ENCODE measurements at regions not wholly inside any gene's neighbourhood (a gene's known extent, or its start where the extent isn't known, plus 50 kb on each side); places are given as distances from the start of the nearest gene placed in this dataset.

DNA sequence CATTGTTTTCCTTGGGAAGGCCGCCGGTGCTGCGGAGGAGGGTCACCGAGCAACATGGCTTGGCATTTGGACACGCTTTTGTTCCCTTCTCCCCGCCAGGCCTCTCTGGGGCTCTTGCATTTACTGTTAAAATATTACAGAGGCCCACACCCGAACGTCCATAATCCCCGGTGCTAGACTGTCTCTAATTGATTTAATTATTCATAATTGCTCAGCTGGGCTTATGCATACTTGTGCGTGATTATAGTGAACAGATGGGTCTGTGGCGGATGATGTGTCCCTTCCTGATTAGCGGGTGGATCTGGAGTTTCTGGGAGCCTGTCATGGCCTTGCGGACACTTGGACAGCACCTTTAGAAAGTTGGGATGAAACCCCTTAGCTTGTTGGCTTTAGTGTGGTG is 100.2 kb upstream of the MSX1 start:
- no peak for DNase-seq (ENCODE audit: low read depth, low spot score)
- dilution Hi-C loops (cut with MboI; ENCODE audit: extremely low pct_ligation_motif_present, low sequenced_read_pairs): no loop called here
- Histone ChIP-seq H3K9me1 (replicated peaks; ENCODE audit: control insufficient read depth, extremely low read depth, insufficient read depth, low read length) (no peaks in the 10 kb centered on the region), H3K27ac (ENCODE audit: insufficient read depth, low read depth, low read length) (no peak overlapping the region), H3K9me3 (replicated peaks; ENCODE audit: control insufficient read depth, insufficient read depth, low read length) (no peaks in the 10 kb centered on the region), H3K27me3 (ENCODE audit: control insufficient read depth in 2 of 2, insufficient read depth in 2 of 2, low read length in 2 of 2) (no peaks in the 10 kb centered on the region), H3K9ac (replicated peaks; ENCODE audit: extremely low read depth, insufficient read depth, low read length) (no peak overlapping the region), H3K36me3 (ENCODE audit: control insufficient read depth in 2 of 2, extremely low read depth in 1 of 2, insufficient read depth in 2 of 2, low read length in 2 of 2) (no peaks in the 10 kb centered on the region), H2AFZ (ENCODE audit: low read depth, low read length) (no peak overlapping the region), H3K79me2 (ENCODE audit: control insufficient read depth, insufficient read depth, low read length) (no peaks in the 10 kb centered on the region), H3K4me3 (replicated peaks in 1 of 3; ENCODE audit: insufficient read depth in 1 of 3, low read depth in 1 of 3, low read length in 3 of 3) (no peak overlapping the region), H3K4me1 (ENCODE audit: control insufficient read depth, extremely low read depth, insufficient read depth, low read length) (no peaks in the 10 kb centered on the region), H4K20me1 (replicated peaks; ENCODE audit: control insufficient read depth, extremely low read depth, insufficient read depth, low read length) (no peaks in the 10 kb centered on the region), H3K4me2 (ENCODE audit: insufficient read depth, low read length) (no peak overlapping the region)
- no TSS peak for BruUV-seq (replicated peaks)
- intact Hi-C loops (cut with micrococcal nuclease): no loop called here
- ChIA-PET POLR2A (no interaction called here), CTCF (interaction anchor here (0.8 to 1.2 kb wide), 3 partner anchors 33 to 121 kb away, joined by 3 read pairs; no protein-coding TSS in a partner anchor)
- no peak for FAIRE-seq
- TF ChIP-seq, protein P1, sequence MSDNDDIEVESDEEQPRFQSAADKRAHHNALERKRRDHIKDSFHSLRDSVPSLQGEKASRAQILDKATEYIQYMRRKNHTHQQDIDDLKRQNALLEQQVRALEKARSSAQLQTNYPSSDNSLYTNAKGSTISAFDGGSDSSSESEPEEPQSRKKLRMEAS (IDR thresholded peaks at IDR 0.05; ENCODE audit: insufficient read depth, insufficient read length): no peak
- TF ChIP-seq POLR2A (IDR thresholded peaks at IDR 0.05; ENCODE audit: low read depth, low read length) (no peak), GATA2 (IDR thresholded peaks at IDR 0.05; ENCODE audit: insufficient read depth, insufficient read length, low read depth, low read length) (no peak), MYC (IDR thresholded peaks at IDR 0.05; ENCODE audit: low read depth, low read length) (no peak), FOS (IDR thresholded peaks at IDR 0.05; ENCODE audit: borderline replicate concordance, insufficient read depth, low read length) (no peak), POLR2AphosphoS5 (IDR thresholded peaks at IDR 0.05; ENCODE audit: insufficient read depth, low read depth, low read length) (no peak), JUN (IDR thresholded peaks at IDR 0.05; ENCODE audit: borderline replicate concordance, insufficient read depth, insufficient read length, low read depth) (no peak), EZH2 (IDR thresholded peaks at IDR 0.05; ENCODE audit: borderline replicate concordance, low read depth, low read length, severe bottlenecking) (no peak)
- TF ChIP-seq, protein P2, sequence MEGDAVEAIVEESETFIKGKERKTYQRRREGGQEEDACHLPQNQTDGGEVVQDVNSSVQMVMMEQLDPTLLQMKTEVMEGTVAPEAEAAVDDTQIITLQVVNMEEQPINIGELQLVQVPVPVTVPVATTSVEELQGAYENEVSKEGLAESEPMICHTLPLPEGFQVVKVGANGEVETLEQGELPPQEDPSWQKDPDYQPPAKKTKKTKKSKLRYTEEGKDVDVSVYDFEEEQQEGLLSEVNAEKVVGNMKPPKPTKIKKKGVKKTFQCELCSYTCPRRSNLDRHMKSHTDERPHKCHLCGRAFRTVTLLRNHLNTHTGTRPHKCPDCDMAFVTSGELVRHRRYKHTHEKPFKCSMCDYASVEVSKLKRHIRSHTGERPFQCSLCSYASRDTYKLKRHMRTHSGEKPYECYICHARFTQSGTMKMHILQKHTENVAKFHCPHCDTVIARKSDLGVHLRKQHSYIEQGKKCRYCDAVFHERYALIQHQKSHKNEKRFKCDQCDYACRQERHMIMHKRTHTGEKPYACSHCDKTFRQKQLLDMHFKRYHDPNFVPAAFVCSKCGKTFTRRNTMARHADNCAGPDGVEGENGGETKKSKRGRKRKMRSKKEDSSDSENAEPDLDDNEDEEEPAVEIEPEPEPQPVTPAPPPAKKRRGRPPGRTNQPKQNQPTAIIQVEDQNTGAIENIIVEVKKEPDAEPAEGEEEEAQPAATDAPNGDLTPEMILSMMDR (IDR thresholded peaks at IDR 0.05; ENCODE audit: extremely low read depth in 1 of 2, insufficient read depth in 1 of 2, low read depth in 1 of 2, low read length in 2 of 2): no peak

Measured in endothelial cell of umbilical vein (primary cell).